Esophagus squamous epithelium (tissue), 5 donors: ENCODE measurements at regions not wholly inside any gene's neighbourhood (a gene's known extent, or its start where the extent isn't known, plus 50 kb on each side); places are given as distances from the start of the nearest gene placed in this dataset.

Experiments
- DNase-seq: peaks from one replicate; lab custom pipeline; 2025; lab: John Stamatoyannopoulos, UW
- H3K27ac ChIP-seq, 4 donors: fragments of 200-600 bp; sonication (generic); one replicate each; pipeline ENCODE4 v1.5.1; 2016 to 2019; ENCODE audit warnings: mild to moderate bottlenecking in 1 of 4
- H3K27me3 ChIP-seq, 4 donors: fragments of 200-600 bp; sonication (generic); 1 replicate in 3 of 4; 2 replicates in 1 of 4; pipeline versions ENCODE4 v1.5.1 to v1.6.0; 2017 to 2021; ENCODE audit warnings: antibody characterized with exemption in 1 of 4
- H3K36me3 ChIP-seq, 3 donors: fragments of 200-600 bp; sonication (generic); one replicate each; pipeline ENCODE4 v1.5.1; 2016 to 2019
- H3K4me1 ChIP-seq, 3 donors: fragments of 200-600 bp; sonication (generic); one replicate each; pipeline ENCODE4 v1.5.1; 2017 to 2019
- H3K4me3 ChIP-seq, 4 donors: fragments of 200-600 bp; sonication (generic); 1 replicate in 3 of 4; 2 replicates in 1 of 4; pipeline ENCODE4 v1.5.1; 2016 to 2019; ENCODE audit warnings: mild to moderate bottlenecking in 2 of 4, moderate library complexity in 1 of 4
- H3K9me3 ChIP-seq, 3 donors: fragments of 200-600 bp; sonication (generic); one replicate each; pipeline ENCODE4 v1.5.1; 2016 to 2019
- POLR2A ChIP-seq, 4 donors: fragments of 450-650 bp; IDR thresholded peaks; one replicate each; pipeline ENCODE4 v1.6.1; 2017; ENCODE audit warnings: antibody characterized with exemption in 4 of 4, mild to moderate bottlenecking in 4 of 4, moderate library complexity in 3 of 4
- WGBS, 2 donors: methylation state at CpG; one replicate each; pipeline ENCODE4 v1.1.5; 2018; 5-methylcytosine and 5-hydroxymethylcytosine counted together
- intact Hi-C: fragments of 100-400 bp; cut with DNase I; formaldehyde crosslinking; loops from one replicate; pipeline ENCODE4 v1.15.0; 2022
- TF ChIP-seq, protein P1 (sequence below), 6 experiments: fragments of 450-650 bp in 4 of 6; fragments of 200-600 bp in 2 of 6; sonication (generic) in 2 of 6; IDR thresholded peaks; one replicate each; pipeline ENCODE4 v1.5.1; 2016 to 2019; ENCODE audit warnings: antibody characterized with exemption in 6 of 6, mild to moderate bottlenecking in 4 of 6, moderate library complexity in 4 of 6
- donor health status: DM: yes; HTN: yes; CAD: no.

DNA sequence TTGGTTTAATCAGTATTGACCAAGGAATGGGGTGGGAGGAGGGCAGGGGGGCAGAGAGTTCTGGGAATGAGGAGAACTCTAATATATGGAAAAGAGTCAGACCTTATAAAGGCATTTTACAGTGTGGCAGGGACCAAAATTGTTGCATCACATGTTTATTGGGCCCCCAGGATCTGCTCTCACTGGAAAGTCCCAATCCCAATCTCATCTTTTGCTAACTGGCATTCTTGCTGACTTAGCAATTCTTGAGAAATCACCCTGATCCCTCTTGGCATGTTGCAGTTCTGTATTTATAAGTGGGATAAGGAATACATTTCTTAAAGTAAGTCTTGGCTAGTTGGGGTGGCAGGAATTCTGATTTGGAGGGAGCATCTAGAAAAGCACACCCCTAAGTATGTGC, 104.4 kb upstream of the CXCL14 start:
- intact Hi-C loops: no loop called here
- H3K4me3 ChIP-seq: no peak overlapping the region
- no peaks in the 10 kb centered on the region for H3K36me3 ChIP-seq
- TF ChIP-seq POLR2A (IDR thresholded peaks at IDR 0.05): no peak
- TF ChIP-seq, protein P1, sequence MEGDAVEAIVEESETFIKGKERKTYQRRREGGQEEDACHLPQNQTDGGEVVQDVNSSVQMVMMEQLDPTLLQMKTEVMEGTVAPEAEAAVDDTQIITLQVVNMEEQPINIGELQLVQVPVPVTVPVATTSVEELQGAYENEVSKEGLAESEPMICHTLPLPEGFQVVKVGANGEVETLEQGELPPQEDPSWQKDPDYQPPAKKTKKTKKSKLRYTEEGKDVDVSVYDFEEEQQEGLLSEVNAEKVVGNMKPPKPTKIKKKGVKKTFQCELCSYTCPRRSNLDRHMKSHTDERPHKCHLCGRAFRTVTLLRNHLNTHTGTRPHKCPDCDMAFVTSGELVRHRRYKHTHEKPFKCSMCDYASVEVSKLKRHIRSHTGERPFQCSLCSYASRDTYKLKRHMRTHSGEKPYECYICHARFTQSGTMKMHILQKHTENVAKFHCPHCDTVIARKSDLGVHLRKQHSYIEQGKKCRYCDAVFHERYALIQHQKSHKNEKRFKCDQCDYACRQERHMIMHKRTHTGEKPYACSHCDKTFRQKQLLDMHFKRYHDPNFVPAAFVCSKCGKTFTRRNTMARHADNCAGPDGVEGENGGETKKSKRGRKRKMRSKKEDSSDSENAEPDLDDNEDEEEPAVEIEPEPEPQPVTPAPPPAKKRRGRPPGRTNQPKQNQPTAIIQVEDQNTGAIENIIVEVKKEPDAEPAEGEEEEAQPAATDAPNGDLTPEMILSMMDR (IDR thresholded peaks at IDR 0.05): no peak
- no peaks in the 10 kb centered on the region for H3K4me1 ChIP-seq
- peaks cover 0 to 6% (median 0%) of the 10 kb centered on the region in 4 donors for H3K27me3 ChIP-seq
- peaks cover 0 to 15% (median 0%) of the 10 kb centered on the region in 3 donors for H3K9me3 ChIP-seq
- DNase-seq: no peak
- no peak overlapping the region for H3K27ac ChIP-seq

DNA sequence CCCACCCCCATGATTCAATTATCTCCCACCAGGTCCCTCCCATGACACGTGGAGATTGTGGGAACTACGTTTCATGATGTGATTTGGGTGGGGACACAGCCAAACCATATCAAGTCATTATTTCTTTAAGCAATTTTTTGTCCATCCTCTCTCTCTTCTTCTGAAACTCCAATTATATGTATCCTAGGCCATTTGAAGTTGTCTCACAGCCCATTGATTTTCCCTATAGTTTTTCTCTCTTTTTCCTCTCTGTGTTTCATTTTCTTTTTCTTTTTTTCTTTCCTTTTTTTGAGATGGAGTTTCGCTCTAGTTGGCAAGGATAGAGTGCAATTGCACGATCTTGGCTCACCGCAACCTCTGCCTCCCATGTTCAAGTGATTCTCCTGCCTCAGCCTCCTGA, 101.9 kb upstream of the CXCL14 start:
- Histone ChIP-seq H3K4me1 (no peaks in the 10 kb centered on the region), H3K4me3 (no peak overlapping the region), H3K27ac (no peak overlapping the region), H3K36me3 (no peaks in the 10 kb centered on the region), H3K27me3 (no peaks in the 10 kb centered on the region), H3K9me3 (peaks cover 0 to 15% (median 0%) of the 10 kb centered on the region in 3 donors)
- 82 to 94% methylated on average over 5 of the region's 5 CpGs for WGBS, 2 donors
- TF ChIP-seq, protein P1 (IDR thresholded peaks at IDR 0.05): no peak
- no peak for TF ChIP-seq POLR2A (IDR thresholded peaks at IDR 0.05)
- intact Hi-C loops: no loop called here
- DNase-seq: no peak

DNA sequence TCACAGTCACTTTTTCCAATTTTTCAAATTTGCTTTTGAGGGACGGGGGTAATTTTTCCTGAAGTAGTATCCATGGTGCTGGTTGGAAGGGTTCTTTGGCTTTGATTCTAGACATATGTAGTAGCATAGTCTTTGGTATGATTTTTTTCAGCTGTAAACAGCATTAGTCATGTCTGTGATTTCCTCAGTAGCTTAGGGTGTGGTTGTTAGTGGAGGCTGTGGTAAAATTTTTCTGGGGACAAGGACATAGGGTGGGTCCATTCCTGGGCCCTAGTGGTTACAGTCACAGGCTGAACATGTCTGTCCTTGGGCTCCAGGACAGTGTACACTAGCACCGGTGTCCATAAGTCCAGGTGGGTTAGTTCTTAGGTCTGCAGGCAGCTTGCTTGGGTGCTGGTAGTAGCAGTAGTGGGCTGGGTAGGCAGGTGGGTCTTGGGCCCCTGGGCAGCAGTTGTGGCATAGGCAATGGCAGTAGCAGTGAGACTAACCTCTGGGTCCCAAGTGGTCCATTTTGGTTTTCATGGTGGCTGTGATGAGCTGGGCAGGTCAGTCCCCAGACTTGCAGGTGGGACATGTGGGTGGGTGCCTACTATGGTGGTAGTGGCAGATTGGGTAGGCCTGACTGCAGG, 100.0 kb upstream of the CXCL14 start:
- H3K36me3 ChIP-seq: no peaks in the 10 kb centered on the region
- no peaks in the 10 kb centered on the region for H3K4me1 ChIP-seq
- no peak overlapping the region for H3K4me3 ChIP-seq
- H3K27ac ChIP-seq: no peak overlapping the region
- peaks cover 0 to 15% (median 0%) of the 10 kb centered on the region in 3 donors for H3K9me3 ChIP-seq
- no peak for DNase-seq
- intact Hi-C loops: no loop called here
- no peaks in the 10 kb centered on the region for H3K27me3 ChIP-seq
- TF ChIP-seq POLR2A (IDR thresholded peaks at IDR 0.05): no peak
- TF ChIP-seq, protein P1 (IDR thresholded peaks at IDR 0.05): no peak
- WGBS, 2 donors: 78 to 100% methylated on average over 1 of the region's 2 CpGs

- H3K27ac ChIP-seq: no peak overlapping the region
- TF ChIP-seq, protein P1 (IDR thresholded peaks at IDR 0.05): no peak
- TF ChIP-seq POLR2A (IDR thresholded peaks at IDR 0.05): no peak
- WGBS, 2 donors: 33 to 58% methylated on average over 3 of the region's 3 CpGs
- H3K9me3 ChIP-seq: no peaks in the 10 kb centered on the region
- intact Hi-C loops: no loop called here
- H3K4me1 ChIP-seq: peaks cover 0 to 7% (median 0%) of the 10 kb centered on the region in 3 donors
- H3K36me3 ChIP-seq: no peaks in the 10 kb centered on the region
- no peaks in the 10 kb centered on the region for H3K27me3 ChIP-seq
- DNase-seq: no peak
- H3K4me3 ChIP-seq: no peak overlapping the region
Observed at GRCh38 chr5:135671966-135672365, 93.2 kb upstream of the CXCL14 start.

DNA sequence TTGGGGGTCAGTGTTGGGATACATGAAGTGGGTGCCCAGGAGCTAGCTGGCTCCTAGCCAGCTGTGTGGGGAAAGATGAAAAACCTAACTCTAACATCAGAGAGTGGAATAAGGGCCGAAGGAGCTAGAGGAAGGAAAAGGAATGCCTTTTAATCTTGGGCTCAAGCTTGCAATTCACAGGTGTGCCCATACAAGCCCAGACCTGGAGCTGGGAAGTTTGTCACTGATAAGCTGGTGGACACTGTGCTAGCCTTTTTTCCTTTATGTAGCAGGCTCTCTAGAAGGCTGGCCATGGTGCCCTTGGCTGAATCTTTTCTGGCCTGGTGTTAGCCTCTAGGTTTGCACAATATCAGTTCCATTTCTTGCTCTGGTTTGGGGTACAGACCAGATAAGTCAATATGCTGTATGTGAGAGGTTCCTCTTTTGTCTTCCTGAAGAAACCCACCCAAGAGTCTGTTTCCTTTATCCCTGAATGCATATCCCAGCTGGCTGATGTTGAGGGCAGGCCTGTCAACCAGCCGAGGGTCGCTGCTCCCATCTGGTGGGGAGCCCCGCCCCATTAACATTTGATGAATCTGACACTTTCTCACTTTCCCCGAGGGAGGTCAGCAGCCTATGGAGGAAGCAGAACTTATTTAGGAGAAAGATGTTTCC, 92.4 kb upstream of the CXCL14 start:
- DNase-seq: no peak
- Histone ChIP-seq H3K27ac (no peak overlapping the region), H3K4me3 (no peak overlapping the region), H3K36me3 (no peaks in the 10 kb centered on the region), H3K27me3 (no peaks in the 10 kb centered on the region), H3K9me3 (no peaks in the 10 kb centered on the region), H3K4me1 (peaks cover 0 to 7% (median 0%) of the 10 kb centered on the region in 3 donors)
- intact Hi-C loops: no loop called here
- TF ChIP-seq, protein P1 (IDR thresholded peaks at IDR 0.05): no peak
- TF ChIP-seq POLR2A (IDR thresholded peaks at IDR 0.05): no peak
- 32 to 51% methylated on average over 5 of the region's 5 CpGs for WGBS, 2 donors
